ENCODE measurements at regions not wholly inside any gene's neighbourhood (a gene's known extent, or its start where the extent isn't known, plus 50 kb on each side); places are given as distances from the start of the nearest gene placed in this dataset.

GRCh38 chr4:163649557-163650091, 155.1 kb downstream of the TMA16 start:
- ATAC-seq (no peak), DNase-seq (no peak)
- WGBS, 2 donors, result 78 to 82% methylated on average over 1 of the region's 1 CpG
- TF ChIP-seq, protein P1, sequence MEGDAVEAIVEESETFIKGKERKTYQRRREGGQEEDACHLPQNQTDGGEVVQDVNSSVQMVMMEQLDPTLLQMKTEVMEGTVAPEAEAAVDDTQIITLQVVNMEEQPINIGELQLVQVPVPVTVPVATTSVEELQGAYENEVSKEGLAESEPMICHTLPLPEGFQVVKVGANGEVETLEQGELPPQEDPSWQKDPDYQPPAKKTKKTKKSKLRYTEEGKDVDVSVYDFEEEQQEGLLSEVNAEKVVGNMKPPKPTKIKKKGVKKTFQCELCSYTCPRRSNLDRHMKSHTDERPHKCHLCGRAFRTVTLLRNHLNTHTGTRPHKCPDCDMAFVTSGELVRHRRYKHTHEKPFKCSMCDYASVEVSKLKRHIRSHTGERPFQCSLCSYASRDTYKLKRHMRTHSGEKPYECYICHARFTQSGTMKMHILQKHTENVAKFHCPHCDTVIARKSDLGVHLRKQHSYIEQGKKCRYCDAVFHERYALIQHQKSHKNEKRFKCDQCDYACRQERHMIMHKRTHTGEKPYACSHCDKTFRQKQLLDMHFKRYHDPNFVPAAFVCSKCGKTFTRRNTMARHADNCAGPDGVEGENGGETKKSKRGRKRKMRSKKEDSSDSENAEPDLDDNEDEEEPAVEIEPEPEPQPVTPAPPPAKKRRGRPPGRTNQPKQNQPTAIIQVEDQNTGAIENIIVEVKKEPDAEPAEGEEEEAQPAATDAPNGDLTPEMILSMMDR (IDR thresholded peaks at IDR 0.05), result no peak
- no peak overlapping the region for H3K27ac ChIP-seq
- no peaks in the 10 kb centered on the region for H3K36me3 ChIP-seq
- no peaks in the 10 kb centered on the region for H3K27me3 ChIP-seq
- peaks cover 0 to 29% (median 14%) of the 10 kb centered on the region in 11 donors for H3K9me3 ChIP-seq
- H3K4me3 ChIP-seq, result no peak overlapping the region
- peaks cover 0 to 9% (median 0%) of the 10 kb centered on the region in 9 donors for H3K4me1 ChIP-seq
- intact Hi-C loops (cut with DNase I), result no loop called here

- DNase-seq, result no peak
- Histone ChIP-seq H3K9me3 (peaks cover 0 to 17% (median 2%) of the 10 kb centered on the region in 11 donors), H3K4me1 (peaks cover 0 to 9% (median 0%) of the 10 kb centered on the region in 9 donors), H3K4me3 (no peak overlapping the region), H3K27ac (no peak overlapping the region), H3K36me3 (no peaks in the 10 kb centered on the region), H3K27me3 (no peaks in the 10 kb centered on the region)
- intact Hi-C loops (cut with DNase I), result no loop called here
- TF ChIP-seq, protein P1 (IDR thresholded peaks at IDR 0.05), result no peak
- ATAC-seq, result peak in 1 of 8 donors; percentile 17
- WGBS, 2 donors, result 27 to 33% methylated on average over 1 of the region's 1 CpG
Observed at GRCh38 chr4:163651761-163652160, 157.3 kb downstream of the TMA16 start.

DNA sequence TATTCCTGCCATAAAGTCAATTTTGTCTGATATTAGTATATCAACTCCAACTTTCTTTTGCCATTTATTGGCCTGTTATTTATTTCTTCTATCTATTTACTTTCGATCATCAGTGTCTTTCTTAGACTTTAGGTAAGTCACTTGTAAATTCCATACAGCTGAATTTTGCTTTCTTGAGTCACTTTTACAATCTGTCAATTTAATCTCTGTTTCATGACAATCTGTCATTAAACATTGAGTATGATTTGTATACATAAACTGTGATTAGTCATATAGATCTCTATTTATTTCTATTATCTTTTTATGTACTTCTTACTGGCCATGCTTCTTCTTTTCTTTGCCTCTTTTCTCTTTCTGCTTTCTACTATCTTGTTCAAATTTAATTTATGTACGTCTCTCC, 160.1 kb downstream of the TMA16 start:
- no peak for ATAC-seq
- TF ChIP-seq, protein P1 (IDR thresholded peaks at IDR 0.05), result no peak
- intact Hi-C loops (cut with DNase I), result no loop called here
- H3K36me3 ChIP-seq, result no peaks in the 10 kb centered on the region
- H3K4me1 ChIP-seq, result peaks cover 0 to 9% (median 0%) of the 10 kb centered on the region in 9 donors
- H3K27ac ChIP-seq, result no peak overlapping the region
- no peak overlapping the region for H3K4me3 ChIP-seq
- H3K9me3 ChIP-seq, result peaks cover 0 to 27% (median 7%) of the 10 kb centered on the region in 11 donors
- no peak for DNase-seq
- H3K27me3 ChIP-seq, result no peaks in the 10 kb centered on the region
- WGBS, 2 donors, result 68 to 84% methylated on average over 2 of the region's 2 CpGs

DNA sequence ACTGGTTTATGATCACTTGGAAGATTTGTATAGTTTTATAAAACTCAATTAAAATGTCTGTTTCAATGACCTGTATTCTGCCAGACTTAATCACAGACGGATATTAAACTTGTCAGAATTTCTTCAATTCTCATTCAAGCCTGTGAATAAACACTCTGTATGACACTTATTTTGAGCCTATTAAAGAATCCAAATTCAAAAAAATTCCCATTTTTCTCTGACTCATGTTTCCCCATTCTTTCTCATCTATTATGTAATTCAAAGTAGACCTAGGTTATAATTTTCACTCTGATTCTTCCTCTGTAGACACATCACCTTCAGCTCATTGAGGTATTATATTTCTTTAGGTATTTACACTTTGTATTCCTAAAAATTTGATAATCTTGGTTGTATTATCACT, 166.1 kb downstream of the TMA16 start:
- DNase-seq (no peak), ATAC-seq (no peak)
- no peaks in the 10 kb centered on the region for H3K27me3 ChIP-seq
- H3K4me1 ChIP-seq, result peaks cover 0 to 23% (median 0%) of the 10 kb centered on the region in 9 donors
- H3K9me3 ChIP-seq, result peaks cover 0 to 23% (median 5%) of the 10 kb centered on the region in 11 donors
- WGBS, 2 donors, result 85 to 92% methylated on average over 1 of the region's 1 CpG
- H3K4me3 ChIP-seq, result no peak overlapping the region
- intact Hi-C loops (cut with DNase I), result no loop called here
- TF ChIP-seq, protein P1 (IDR thresholded peaks at IDR 0.05), result no peak
- no peaks in the 10 kb centered on the region for H3K36me3 ChIP-seq
- no peak overlapping the region for H3K27ac ChIP-seq
